IPS-15b (cell line): ENCODE measurements at regions not wholly inside any gene's neighbourhood (a gene's known extent, or its start where the extent isn't known, plus 50 kb on each side); places are given as distances from the start of the nearest gene placed in this dataset.

Experiments used
- H3K27me3 ChIP-seq: one replicate; pipeline ENCODE4 v1.6.1; 2013; ENCODE audit warnings: low read length; ENCODE audit not compliant: control insufficient read depth, insufficient read depth
- H3K36me3 ChIP-seq: one replicate; pipeline ENCODE4 v1.6.1; 2013; ENCODE audit warnings: low read length; ENCODE audit not compliant: control insufficient read depth, insufficient read depth
- H3K4me1 ChIP-seq: one replicate; pipeline ENCODE4 v1.6.1; 2013; ENCODE audit warnings: mild to moderate bottlenecking, low read length; ENCODE audit not compliant: control insufficient read depth, insufficient read depth
- H3K4me3 ChIP-seq: one replicate; pipeline ENCODE4 v1.5.1; 2013; ENCODE audit warnings: low read depth, low read length
- H3K9ac ChIP-seq: one replicate; pipeline ENCODE4 v1.6.1; 2013; ENCODE audit warnings: low read depth, mild to moderate bottlenecking, low read length
- H3K9me3 ChIP-seq: one replicate; pipeline ENCODE4 v1.6.1; 2013; ENCODE audit warnings: mild to moderate bottlenecking, low read length; ENCODE audit not compliant: control insufficient read depth, insufficient read depth

DNA sequence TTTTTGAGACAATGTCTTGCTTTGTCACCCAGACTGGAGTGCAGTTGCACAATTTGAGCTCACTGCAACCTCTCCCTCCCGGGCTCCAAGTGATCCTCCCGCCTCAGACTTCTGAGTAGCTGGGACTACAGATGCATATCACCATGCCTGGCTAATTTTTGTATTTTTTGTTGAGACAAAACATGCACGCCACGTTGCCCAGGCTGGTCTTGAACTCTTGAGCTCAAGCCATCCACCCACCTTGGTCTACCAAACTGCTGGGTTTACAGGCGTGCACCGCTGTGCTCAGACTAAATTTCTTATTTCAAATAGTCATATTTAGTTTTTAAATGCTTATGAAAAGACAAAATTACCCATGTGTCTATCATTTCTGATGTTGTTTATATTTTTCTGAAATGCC is 2324.1 kb downstream of the MAT2B start:
- H3K27me3 ChIP-seq, result no peaks in the 10 kb centered on the region
- H3K9ac ChIP-seq, result no peak overlapping the region
- no peaks in the 10 kb centered on the region for H3K9me3 ChIP-seq
- no peak overlapping the region for H3K4me3 ChIP-seq
- no peaks in the 10 kb centered on the region for H3K4me1 ChIP-seq
- H3K36me3 ChIP-seq, result no peaks in the 10 kb centered on the region

DNA sequence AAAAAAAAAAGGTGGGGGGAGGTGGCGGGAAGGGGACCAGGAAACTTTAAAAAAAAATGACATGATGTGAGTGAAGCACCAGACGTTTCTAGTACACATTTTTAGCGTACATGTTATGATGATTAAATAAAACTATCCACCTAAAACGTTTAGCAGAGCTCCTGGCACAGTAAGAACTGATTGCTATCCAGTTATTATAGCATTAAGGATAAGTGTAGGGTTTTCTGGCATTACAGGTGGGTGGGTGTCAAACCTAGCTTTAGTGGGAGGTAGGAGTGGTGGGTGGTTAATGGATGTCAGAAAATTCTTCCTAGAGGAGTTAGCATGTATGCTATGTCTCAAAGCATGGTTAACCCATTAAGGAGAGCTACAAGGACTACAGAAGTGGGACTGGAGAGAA is 2329.5 kb downstream of the MAT2B start:
- no peak overlapping the region for H3K4me3 ChIP-seq
- no peak overlapping the region for H3K9ac ChIP-seq
- H3K4me1 ChIP-seq, result no peaks in the 10 kb centered on the region
- H3K27me3 ChIP-seq, result no peaks in the 10 kb centered on the region
- H3K36me3 ChIP-seq, result no peaks in the 10 kb centered on the region
- H3K9me3 ChIP-seq, result no peaks in the 10 kb centered on the region

DNA sequence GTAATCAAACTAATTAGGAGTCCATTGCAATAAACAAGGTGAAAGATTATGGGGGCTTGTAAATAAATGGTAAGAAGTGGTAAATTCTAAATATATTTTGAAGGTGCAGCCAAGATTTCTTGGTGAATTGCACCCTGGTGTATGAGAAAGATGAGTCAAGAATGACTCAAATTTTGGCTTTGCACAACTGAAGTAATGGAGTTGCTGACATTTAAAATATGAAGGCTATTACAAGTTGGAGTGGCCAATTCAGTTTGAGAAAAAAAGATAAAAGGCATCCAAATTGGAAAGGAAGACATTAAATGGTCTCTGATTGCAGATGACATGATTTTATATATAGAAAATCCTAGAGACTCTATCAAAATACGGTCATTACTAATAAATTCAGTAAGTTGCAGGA is 2330.6 kb downstream of the MAT2B start:
- no peak overlapping the region for H3K4me3 ChIP-seq
- no peak overlapping the region for H3K9ac ChIP-seq
- no peaks in the 10 kb centered on the region for H3K9me3 ChIP-seq
- no peaks in the 10 kb centered on the region for H3K36me3 ChIP-seq
- H3K4me1 ChIP-seq, result no peaks in the 10 kb centered on the region
- no peaks in the 10 kb centered on the region for H3K27me3 ChIP-seq

DNA sequence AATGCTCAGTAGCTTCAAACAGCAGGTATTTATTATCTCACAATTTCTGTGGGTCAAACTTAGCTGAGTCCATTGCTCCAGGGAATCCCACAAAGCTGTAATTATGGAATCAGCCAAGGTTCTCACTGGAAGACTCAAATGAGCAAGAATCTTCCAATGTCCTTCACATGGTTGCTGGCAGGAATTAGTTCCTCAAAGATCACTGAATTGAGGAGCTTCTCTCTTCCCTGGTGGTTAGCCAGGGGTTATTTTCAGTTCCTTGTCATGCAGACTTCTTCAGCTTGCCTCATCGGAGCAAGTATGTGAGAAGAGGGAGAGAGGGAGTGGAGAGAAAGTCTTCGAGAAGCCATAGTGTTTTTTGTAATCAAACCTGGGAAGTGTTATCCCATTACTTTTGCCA is 2331.9 kb downstream of the MAT2B start:
- H3K9ac ChIP-seq, result no peak overlapping the region
- H3K36me3 ChIP-seq, result no peaks in the 10 kb centered on the region
- H3K4me1 ChIP-seq, result no peaks in the 10 kb centered on the region
- no peak overlapping the region for H3K4me3 ChIP-seq
- no peaks in the 10 kb centered on the region for H3K27me3 ChIP-seq
- H3K9me3 ChIP-seq, result no peaks in the 10 kb centered on the region

DNA sequence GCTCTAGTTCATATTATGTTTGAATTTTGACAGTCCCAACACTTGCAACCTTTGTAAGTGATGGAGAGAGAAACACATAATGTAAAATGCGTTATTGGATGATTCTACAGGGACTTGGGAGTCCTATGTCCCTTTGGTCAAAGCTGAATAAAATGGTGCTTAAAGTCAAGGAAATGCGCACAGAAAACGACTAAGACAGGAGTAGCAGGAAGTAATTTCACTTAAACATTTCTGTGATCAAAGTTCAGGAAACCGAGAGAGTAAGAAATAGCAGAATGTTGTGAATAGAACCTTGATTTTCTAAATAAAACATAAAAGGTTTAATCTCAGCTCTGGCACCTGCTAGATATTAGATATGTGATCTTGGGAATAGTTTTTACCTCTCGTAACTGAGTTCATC is 2339.2 kb downstream of the MAT2B start:
- Histone ChIP-seq H3K36me3 (no peaks in the 10 kb centered on the region), H3K9me3 (no peaks in the 10 kb centered on the region), H3K9ac (no peak overlapping the region), H3K27me3 (no peaks in the 10 kb centered on the region), H3K4me1 (no peaks in the 10 kb centered on the region), H3K4me3 (no peak overlapping the region)

DNA sequence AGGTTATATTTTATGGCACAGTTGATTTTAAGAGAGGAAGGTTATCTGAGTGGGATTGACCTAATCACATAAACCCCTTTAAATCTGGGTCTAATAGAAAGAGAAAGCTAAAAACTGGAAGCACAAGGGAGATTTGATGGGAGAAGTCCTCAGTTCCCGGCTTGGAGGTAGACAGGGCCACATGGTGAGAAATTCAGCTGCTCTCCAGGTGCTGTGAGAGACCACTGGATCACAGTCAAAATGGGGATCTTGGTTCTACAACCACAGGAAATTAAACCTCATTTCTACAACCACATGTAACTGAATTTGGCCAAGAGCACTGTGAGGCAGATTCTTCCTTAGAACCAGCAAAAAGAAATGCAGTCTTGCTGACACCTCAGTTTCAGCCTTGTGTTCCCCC is 2352.7 kb downstream of the MAT2B start:
- no peaks in the 10 kb centered on the region for H3K4me1 ChIP-seq
- no peaks in the 10 kb centered on the region for H3K36me3 ChIP-seq
- no peak overlapping the region for H3K4me3 ChIP-seq
- H3K9ac ChIP-seq, result no peak overlapping the region
- H3K27me3 ChIP-seq, result no peaks in the 10 kb centered on the region
- no peaks in the 10 kb centered on the region for H3K9me3 ChIP-seq

DNA sequence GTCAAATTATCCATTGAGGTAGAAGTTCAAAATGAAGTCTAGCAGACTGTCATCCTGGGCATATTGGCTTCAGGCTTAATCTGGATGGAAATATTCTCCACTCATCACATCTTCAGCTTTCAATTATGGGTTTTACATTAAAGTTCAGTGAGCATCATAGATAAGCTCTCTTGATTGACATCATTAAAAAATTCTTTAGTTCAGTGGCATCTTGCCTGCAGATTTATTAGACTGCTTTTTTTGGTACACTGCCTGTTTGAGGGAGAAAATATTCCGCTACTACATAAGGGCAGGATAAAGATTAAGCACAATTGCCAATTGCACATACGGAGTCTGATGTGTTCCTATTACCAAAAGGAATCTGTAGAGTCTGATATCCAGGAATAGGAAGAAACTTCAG is 2353.8 kb downstream of the MAT2B start:
- Histone ChIP-seq H3K36me3 (no peaks in the 10 kb centered on the region), H3K9me3 (no peaks in the 10 kb centered on the region), H3K27me3 (no peaks in the 10 kb centered on the region), H3K4me3 (no peak overlapping the region), H3K4me1 (no peaks in the 10 kb centered on the region), H3K9ac (no peak overlapping the region)

DNA sequence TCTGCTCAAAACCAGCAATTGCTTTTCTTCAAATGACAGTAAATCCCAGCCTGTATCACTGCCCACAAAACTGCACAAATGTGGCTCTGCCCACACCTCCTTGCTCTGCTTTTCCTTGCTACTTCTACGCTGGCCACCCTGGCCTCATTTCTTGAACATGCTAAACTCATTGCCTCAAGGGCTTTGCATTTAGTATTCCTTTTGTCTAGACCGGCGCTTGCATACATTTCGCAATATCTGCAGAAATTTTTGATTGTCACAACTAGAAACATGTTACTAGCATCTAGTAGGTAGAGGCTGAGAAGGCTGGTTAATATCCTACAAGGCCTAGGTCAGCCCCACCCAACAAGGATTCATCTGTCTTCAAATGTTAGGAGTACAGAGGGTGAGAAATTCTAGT is 2357.8 kb downstream of the MAT2B start:
- H3K9ac ChIP-seq, result no peak overlapping the region
- H3K4me3 ChIP-seq, result no peak overlapping the region
- H3K27me3 ChIP-seq, result no peaks in the 10 kb centered on the region

DNA sequence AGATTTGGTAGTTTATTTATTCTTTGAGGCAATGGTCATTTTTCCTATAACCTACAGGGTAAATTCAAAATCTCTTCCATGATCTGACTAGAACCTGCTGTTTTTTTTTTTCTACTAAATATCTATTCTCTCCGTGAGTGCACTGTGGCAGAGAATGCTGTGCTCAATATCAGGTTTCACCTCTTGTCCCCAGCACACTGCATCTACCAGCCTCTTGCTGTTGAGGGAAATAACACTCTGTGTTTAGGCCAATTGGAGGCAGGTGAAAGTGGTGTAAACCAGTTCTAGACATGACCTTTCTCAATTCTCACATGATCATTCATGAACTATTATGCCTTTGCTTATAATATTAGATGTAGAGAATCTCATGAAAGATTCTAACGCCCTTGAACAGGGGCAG is 2365.9 kb downstream of the MAT2B start:
- Histone ChIP-seq H3K4me1 (no peaks in the 10 kb centered on the region), H3K9ac (no peak overlapping the region), H3K27me3 (no peaks in the 10 kb centered on the region), H3K36me3 (no peaks in the 10 kb centered on the region), H3K4me3 (no peak overlapping the region), H3K9me3 (no peaks in the 10 kb centered on the region)

More for the DNA sequence above, 2357.8 kb downstream of the MAT2B start:
- no peaks in the 10 kb centered on the region for H3K9me3 ChIP-seq
- H3K4me1 ChIP-seq, result no peaks in the 10 kb centered on the region
- H3K36me3 ChIP-seq, result no peaks in the 10 kb centered on the region

DNA sequence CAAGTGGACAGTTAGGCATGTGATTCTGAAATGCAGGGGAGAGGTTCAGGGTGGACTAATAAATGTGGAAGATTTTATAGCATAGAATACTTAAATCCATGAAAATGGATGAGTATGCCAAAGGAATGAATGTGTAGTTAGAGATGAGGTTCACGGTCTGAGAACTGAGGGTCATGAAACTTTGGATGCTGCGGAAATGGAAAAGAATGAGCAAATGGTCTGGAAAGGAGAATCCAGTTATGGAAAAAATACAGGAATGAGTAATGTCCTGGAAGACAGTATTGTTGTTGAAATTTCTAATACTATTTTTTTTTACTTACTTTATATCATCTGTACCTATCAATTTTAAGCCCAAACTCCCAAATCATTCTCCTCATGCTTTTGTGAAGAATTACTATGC is 2369.4 kb downstream of the MAT2B start:
- H3K4me1 ChIP-seq, result no peaks in the 10 kb centered on the region
- no peaks in the 10 kb centered on the region for H3K36me3 ChIP-seq
- H3K9me3 ChIP-seq, result no peaks in the 10 kb centered on the region
- no peak overlapping the region for H3K4me3 ChIP-seq
- no peaks in the 10 kb centered on the region for H3K27me3 ChIP-seq
- H3K9ac ChIP-seq, result no peak overlapping the region

DNA sequence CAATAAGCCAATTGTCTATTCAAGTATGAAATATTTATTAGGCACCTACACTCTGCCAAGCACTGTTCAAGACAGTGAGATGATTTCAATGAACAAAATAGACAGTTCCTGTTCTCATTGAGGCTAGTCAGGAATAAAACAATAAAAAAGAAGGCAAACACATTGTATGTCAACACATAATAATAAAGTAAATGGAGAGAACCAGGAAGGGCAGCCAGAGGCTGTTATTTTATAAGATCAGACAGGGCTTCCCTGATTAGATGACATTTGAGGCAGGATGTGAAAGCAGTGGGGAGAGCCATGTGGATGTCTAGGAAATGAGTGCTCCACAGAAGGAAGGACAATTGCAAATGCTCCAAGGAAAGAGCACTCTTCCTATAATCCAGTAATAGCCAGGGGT is 2371.1 kb downstream of the MAT2B start:
- Histone ChIP-seq H3K4me1 (no peaks in the 10 kb centered on the region), H3K4me3 (no peak overlapping the region), H3K9me3 (no peaks in the 10 kb centered on the region), H3K9ac (no peak overlapping the region), H3K27me3 (no peaks in the 10 kb centered on the region), H3K36me3 (no peaks in the 10 kb centered on the region)

DNA sequence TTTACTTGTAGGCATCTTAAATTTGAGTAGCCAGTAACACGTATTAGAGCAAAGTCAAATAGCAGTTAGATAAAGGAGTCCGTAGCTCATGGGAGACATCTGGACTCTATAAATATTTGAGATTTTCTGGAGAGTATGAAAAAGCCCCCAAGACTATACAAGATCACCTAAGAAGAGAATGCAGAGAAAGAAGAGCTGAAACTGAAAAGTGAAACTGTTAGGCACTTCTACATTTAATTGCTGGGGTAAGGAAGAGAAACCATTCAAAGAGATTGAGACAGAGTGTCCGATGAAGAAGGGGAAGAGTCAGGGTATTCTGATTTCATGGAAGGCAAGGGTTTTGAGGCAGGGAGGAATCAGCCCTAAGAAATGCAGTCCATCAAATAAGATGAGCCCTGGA is 2372.1 kb downstream of the MAT2B start:
- no peaks in the 10 kb centered on the region for H3K9me3 ChIP-seq
- no peak overlapping the region for H3K9ac ChIP-seq
- H3K4me3 ChIP-seq, result no peak overlapping the region
- H3K27me3 ChIP-seq, result no peaks in the 10 kb centered on the region
- H3K36me3 ChIP-seq, result no peaks in the 10 kb centered on the region
- no peaks in the 10 kb centered on the region for H3K4me1 ChIP-seq

DNA sequence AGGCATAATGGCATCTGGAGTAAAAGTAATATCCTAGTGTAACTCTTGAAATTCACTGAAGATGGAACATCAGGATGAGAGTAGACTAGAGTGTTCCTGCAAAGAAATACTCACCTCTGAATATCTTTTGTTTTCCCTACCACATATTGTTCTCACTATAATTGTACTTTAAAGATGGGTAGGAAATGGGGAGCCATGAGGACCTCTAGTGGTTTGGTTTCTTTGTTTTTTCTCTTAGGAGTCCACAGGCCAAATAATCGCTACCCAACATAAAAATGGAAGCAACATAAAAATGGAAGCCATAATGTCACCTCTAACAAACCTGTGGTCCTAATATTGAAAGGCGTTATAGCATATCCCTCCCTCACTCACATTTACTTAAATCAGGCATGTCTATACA is 2375.8 kb downstream of the MAT2B start:
- Histone ChIP-seq H3K4me3 (no peak overlapping the region), H3K4me1 (no peaks in the 10 kb centered on the region), H3K9me3 (no peaks in the 10 kb centered on the region), H3K27me3 (no peaks in the 10 kb centered on the region), H3K9ac (no peak overlapping the region), H3K36me3 (no peaks in the 10 kb centered on the region)
